ENCODE measurements at regions not wholly inside any gene's neighbourhood (a gene's known extent, or its start where the extent isn't known, plus 50 kb on each side); places are given as distances from the start of the nearest gene placed in this dataset.

DNA sequence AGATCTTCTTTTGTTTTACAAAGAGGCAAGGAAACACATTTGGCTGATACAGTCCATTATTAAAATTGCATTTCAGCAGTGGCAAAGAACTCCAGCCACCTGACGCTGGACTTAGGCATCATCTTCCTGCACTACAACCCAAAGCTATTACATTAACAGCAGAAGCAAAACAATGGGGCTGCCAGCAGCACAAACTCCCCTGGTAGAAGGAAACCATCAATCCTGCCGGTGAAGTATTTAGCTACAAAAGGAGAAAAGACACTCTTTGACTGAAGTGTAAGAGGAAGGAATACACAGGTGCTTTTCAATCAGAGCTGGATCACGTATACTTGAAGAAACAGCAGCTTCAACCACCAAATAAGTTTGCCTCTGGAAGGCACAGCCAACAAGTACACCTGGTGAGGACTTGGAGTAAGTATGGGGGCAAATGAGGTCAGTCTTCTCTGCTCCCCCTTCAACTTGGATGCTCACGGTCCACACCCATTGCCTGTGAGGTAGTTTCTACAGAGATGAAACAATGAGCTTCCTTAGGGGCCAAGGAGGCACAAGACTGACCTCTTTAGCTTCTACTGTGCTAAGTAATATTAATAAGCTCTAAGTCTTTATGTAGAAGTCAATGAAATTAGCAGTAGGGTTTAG lies 125.9 kb upstream of the FOXN3 start:
- TF ChIP-seq POLR2A (IDR thresholded peaks at IDR 0.05): no peak
- TF ChIP-seq, protein P1, sequence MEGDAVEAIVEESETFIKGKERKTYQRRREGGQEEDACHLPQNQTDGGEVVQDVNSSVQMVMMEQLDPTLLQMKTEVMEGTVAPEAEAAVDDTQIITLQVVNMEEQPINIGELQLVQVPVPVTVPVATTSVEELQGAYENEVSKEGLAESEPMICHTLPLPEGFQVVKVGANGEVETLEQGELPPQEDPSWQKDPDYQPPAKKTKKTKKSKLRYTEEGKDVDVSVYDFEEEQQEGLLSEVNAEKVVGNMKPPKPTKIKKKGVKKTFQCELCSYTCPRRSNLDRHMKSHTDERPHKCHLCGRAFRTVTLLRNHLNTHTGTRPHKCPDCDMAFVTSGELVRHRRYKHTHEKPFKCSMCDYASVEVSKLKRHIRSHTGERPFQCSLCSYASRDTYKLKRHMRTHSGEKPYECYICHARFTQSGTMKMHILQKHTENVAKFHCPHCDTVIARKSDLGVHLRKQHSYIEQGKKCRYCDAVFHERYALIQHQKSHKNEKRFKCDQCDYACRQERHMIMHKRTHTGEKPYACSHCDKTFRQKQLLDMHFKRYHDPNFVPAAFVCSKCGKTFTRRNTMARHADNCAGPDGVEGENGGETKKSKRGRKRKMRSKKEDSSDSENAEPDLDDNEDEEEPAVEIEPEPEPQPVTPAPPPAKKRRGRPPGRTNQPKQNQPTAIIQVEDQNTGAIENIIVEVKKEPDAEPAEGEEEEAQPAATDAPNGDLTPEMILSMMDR (IDR thresholded peaks at IDR 0.05): no peak

Measured in body of pancreas (tissue), 4 donors.